HepG2 (cell line): ENCODE measurements at regions not wholly inside any gene's neighbourhood (a gene's known extent, or its start where the extent isn't known, plus 50 kb on each side); places are given as distances from the start of the nearest gene placed in this dataset.

ENCODE experiments used
- ATAC-seq: fragments of 200-7000 bp; cut with Tn5 transposase; 3 replicates; pipeline ENCODE4 v1.9.1; 2020; ENCODE audit warnings: mild to moderate bottlenecking, moderate library complexity
- BruUV-seq: library from RNA; stranded (reverse); fragments of 400-500 nt; replicated peaks from 2 replicates; lab custom pipeline; 2021; lab: Mats Ljungman, UMichigan
- CTCF ChIA-PET: fragments of 300-600 bp; formaldehyde crosslinking; extraction: SDS; loops from one replicate; lab custom pipeline; 2021; ENCODE audit warnings: low total read pairs, inconsistent platforms, low intra/inter-chr PET ratio; lab: Yijun Ruan, JAX
- POLR2A ChIA-PET: fragments of 350-600 bp; sonication (Branson Sonifier 250); formaldehyde crosslinking; loops from one replicate; lab custom pipeline; 2020; ENCODE audit warnings: antibody characterized with exemption, inconsistent platforms; lab: Yijun Ruan, JAX
- DNase-seq: peaks from one replicate; pipeline ENCODE4 v3.0.0-alpha.2; 2015; ENCODE audit warnings: low spot score
- FAIRE-seq: peaks from 3 replicates; lab custom pipeline; 2011; peaks lifted over from hg19 to GRCh38; lab: Jason Lieb, UNC
- H2AFZ ChIP-seq: one replicate; pipeline ENCODE4 v1.6.1; 2011; ENCODE audit warnings: low read length, inconsistent platforms
- H3K27ac ChIP-seq: fragments of 300-600 bp; 3 replicates; pipeline ENCODE4 v1.8.0; 2011; ENCODE audit warnings: mixed run types, mild to moderate bottlenecking, mixed read lengths, low read length, inconsistent platforms; ENCODE audit not compliant: insufficient read depth; ENCODE audit errors: extremely low read length
- H3K27me3 ChIP-seq, 2 experiments: fragments of 200-600 bp in 1 of 2; 2 replicates in 1 of 2; 3 replicates in 1 of 2; pipeline versions ENCODE4 v1.6.0 to v1.8.0; 2011; ENCODE audit warnings: low read length in 2 of 2, mild to moderate bottlenecking in 2 of 2, moderate library complexity in 2 of 2, inconsistent platforms in 1 of 2; ENCODE audit not compliant: insufficient read depth in 2 of 2, control insufficient read depth in 1 of 2
- H3K36me3 ChIP-seq, 2 experiments: fragments of 200-600 bp in 1 of 2; replicated peaks in 1 of 2; 2 replicates in 1 of 2; 3 replicates in 1 of 2; pipeline versions ENCODE4 v1.5.1 to v1.8.0; 2011; ENCODE audit warnings: low read length in 2 of 2, inconsistent platforms in 1 of 2; ENCODE audit not compliant: insufficient read depth in 2 of 2, control insufficient read depth in 1 of 2
- H3K4me1 ChIP-seq: 2 replicates; pipeline ENCODE4 v1.5.1; 2012; ENCODE audit warnings: low read length, inconsistent platforms; ENCODE audit not compliant: insufficient read depth
- H3K4me2 ChIP-seq: 2 replicates; pipeline ENCODE4 v1.6.0; 2011; ENCODE audit warnings: low read depth, low read length, inconsistent platforms
- H3K4me3 ChIP-seq, 3 experiments: fragments of 200-600 bp in 1 of 3; sonication (generic), shearing (Covaris generic) in 1 of 3; replicated peaks in 1 of 3; 2 replicates each; pipeline ENCODE4 v1.5.1; 2011 to 2016; ENCODE audit warnings: low read length in 3 of 3, inconsistent platforms in 2 of 3, low read depth in 2 of 3, mild to moderate bottlenecking in 2 of 3, control low read depth in 1 of 3, mixed read lengths in 1 of 3; ENCODE audit not compliant: insufficient read depth in 1 of 3
- H3K79me2 ChIP-seq: one replicate; pipeline ENCODE4 v1.6.1; 2011; ENCODE audit warnings: low read length, inconsistent platforms; ENCODE audit not compliant: insufficient read depth
- H3K9ac ChIP-seq: 2 replicates; pipeline ENCODE4 v1.6.0; 2011; ENCODE audit warnings: mild to moderate bottlenecking, low read depth, low read length, inconsistent platforms; ENCODE audit not compliant: insufficient read depth
- H3K9me3 ChIP-seq: 2 replicates; pipeline ENCODE4 v1.5.1; 2012; ENCODE audit warnings: mild to moderate bottlenecking, low read length
- H4K20me1 ChIP-seq: 2 replicates; pipeline ENCODE4 v1.6.0; 2011; ENCODE audit warnings: inconsistent platforms, mild to moderate bottlenecking, low read length, moderate library complexity; ENCODE audit not compliant: insufficient read depth
- AGO1 ChIP-seq: fragments of 200-400 bp; formaldehyde crosslinking; IDR thresholded peaks from 2 replicates; pipeline ENCODE4 v1.6.1; 2017; ENCODE audit warnings: mild to moderate bottlenecking, low read depth, low read length, moderate library complexity; ENCODE audit not compliant: poor library complexity, severe bottlenecking
- ELF4 ChIP-seq: sonication (generic); formaldehyde crosslinking; IDR thresholded peaks from 2 replicates; pipeline ENCODE4 v1.5.0; 2020; ENCODE audit warnings: missing genetic modification reagents, mild to moderate bottlenecking, moderate library complexity, borderline replicate concordance
- HDAC2 ChIP-seq: sonication (generic); formaldehyde crosslinking; IDR thresholded peaks from 2 replicates; pipeline ENCODE4 v1.4.0; 2020; ENCODE audit warnings: missing genetic modification reagents
- NFE2L2 ChIP-seq: fragments of 150-350 bp; IDR thresholded peaks from 2 replicates; pipeline ENCODE4 v1.6.1; 2014; ENCODE audit warnings: low read length
- NFIB ChIP-seq: sonication (generic); formaldehyde crosslinking; IDR thresholded peaks from 2 replicates; pipeline ENCODE4 v1.9.0; 2021; ENCODE audit warnings: missing genetic modification reagents, mild to moderate bottlenecking, borderline replicate concordance
- PITX1 ChIP-seq: sonication (generic); formaldehyde crosslinking; IDR thresholded peaks from 2 replicates; pipeline ENCODE4 v1.5.1; 2020; ENCODE audit warnings: mild to moderate bottlenecking, missing genetic modification reagents
- RNF2 ChIP-seq: fragments of 450-650 bp; conservative IDR thresholded peaks from 2 replicates; pipeline ENCODE4 v1.6.1; 2016; ENCODE audit warnings: low read depth
- ZBTB1 ChIP-seq: sonication (generic); formaldehyde crosslinking; IDR thresholded peaks from 2 replicates; pipeline ENCODE4 v1.4.0; 2020; ENCODE audit warnings: missing genetic modification reagents, borderline replicate concordance
- ZBTB42 ChIP-seq: sonication (generic); formaldehyde crosslinking; IDR thresholded peaks from 2 replicates; pipeline ENCODE4 v1.5.0; 2020; ENCODE audit warnings: mild to moderate bottlenecking, missing genetic modification reagents
- ZFP62 ChIP-seq: sonication (generic); formaldehyde crosslinking; IDR thresholded peaks from 2 replicates; pipeline ENCODE4 v1.4.0; 2020; ENCODE audit warnings: missing genetic modification reagents
- ZNF12 ChIP-seq: sonication (generic); formaldehyde crosslinking; IDR thresholded peaks from 2 replicates; pipeline ENCODE4 v1.5.0; 2020; ENCODE audit warnings: missing genetic modification reagents
- ZNF317 ChIP-seq: sonication (generic); formaldehyde crosslinking; IDR thresholded peaks from 2 replicates; pipeline ENCODE4 v1.5.0; 2020; ENCODE audit warnings: mild to moderate bottlenecking, missing genetic modification reagents
- ZNF329 ChIP-seq: sonication (generic); formaldehyde crosslinking; IDR thresholded peaks from 2 replicates; pipeline ENCODE4 v1.9.0; 2021; ENCODE audit warnings: low read depth, mild to moderate bottlenecking, missing genetic modification reagents
- WGBS: methylation state at CpG from one replicate; pipeline ENCODE4 v1.1.6; 2017; ENCODE audit warnings: low lambda C conversion rate; 5-methylcytosine and 5-hydroxymethylcytosine counted together
- in situ Hi-C: cut with HindIII; loops from 2 replicates; pipeline ENCODE4 v1.10.0; 2017; ENCODE audit warnings: low pct_unique_long_range_greater_than_20kb; ENCODE audit not compliant: extremely low pct_ligation_motif_present
- intact Hi-C: fragments of 100-400 bp; cut with micrococcal nuclease; formaldehyde crosslinking; loops from one replicate; pipeline ENCODE4 v1.10.0; 2022; ENCODE audit not compliant: unreplicated experiment
- TF ChIP-seq, protein P1 (sequence below): sonication (generic); formaldehyde crosslinking; IDR thresholded peaks from 2 replicates; pipeline ENCODE4 v1.8.0; 2022; ENCODE audit warnings: mild to moderate bottlenecking, missing genetic modification reagents, borderline replicate concordance
- TF ChIP-seq, protein P2 (sequence below), 2 experiments: IDR thresholded peaks; 2 replicates each; pipeline ENCODE4 v1.6.1; 2011 to 2012; ENCODE audit warnings: low read length in 2 of 2, borderline replicate concordance in 1 of 2, low read depth in 1 of 2, mild to moderate bottlenecking in 1 of 2, moderate library complexity in 1 of 2
- TF ChIP-seq, protein P3 (sequence below): sonication (generic); formaldehyde crosslinking; IDR thresholded peaks from 2 replicates; pipeline ENCODE4 v1.4.0; 2020; ENCODE audit warnings: low read depth, missing genetic modification reagents

DNA sequence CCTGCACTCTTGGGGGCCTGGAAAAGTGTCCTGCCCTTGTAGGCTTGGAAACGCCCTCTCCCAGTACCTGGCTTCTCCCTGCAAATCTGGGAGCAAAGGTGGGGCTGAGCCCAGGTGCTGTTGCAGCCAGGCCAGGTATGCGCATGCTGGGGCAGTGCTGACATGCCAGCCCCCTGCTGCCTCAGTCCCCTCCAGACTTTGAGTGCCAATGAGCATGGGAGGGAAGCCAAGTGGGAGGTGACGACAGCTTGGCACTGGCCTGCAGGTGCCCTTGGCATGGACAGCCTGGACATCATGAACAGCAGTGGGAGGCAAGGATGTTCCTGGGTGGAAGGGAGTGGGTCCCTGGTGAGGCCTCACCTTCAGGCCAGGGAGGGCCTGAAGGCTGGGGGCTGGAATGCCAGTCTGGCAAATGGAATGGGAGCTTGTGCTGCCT is 1494.4 kb upstream of the NUDT12 start:
- in situ Hi-C loops (no loop called here), intact Hi-C loops (no loop called here)
- Histone ChIP-seq H3K4me2 (no peak overlapping the region), H3K27me3 (no peaks in the 10 kb centered on the region), H3K9me3 (peaks cover 15% of the 10 kb centered on the region), H3K4me3 (no peak overlapping the region), H3K9ac (no peak overlapping the region), H3K4me1 (no peaks in the 10 kb centered on the region), H2AFZ (no peak overlapping the region), H3K27ac (no peak overlapping the region), H3K79me2 (no peaks in the 10 kb centered on the region), H3K36me3 (no peaks in the 10 kb centered on the region), H4K20me1 (no peaks in the 10 kb centered on the region)
- TF ChIP-seq ZNF12 (CRISPR knock-in tag) (no peak), NFE2L2 (no peak), ELF4 (CRISPR knock-in tag) (no peak), HDAC2 (CRISPR knock-in tag) (no peak), ZNF329 (CRISPR knock-in tag) (no peak), ZBTB1 (CRISPR knock-in tag) (no peak), ZBTB42 (CRISPR knock-in tag) (no peak), NFIB (no peak), PITX1 (no peak), ZNF317 (CRISPR knock-in tag) (no peak), ZFP62 (no peak), RNF2 (no peak), AGO1 (no peak)
- TF ChIP-seq, protein P1, sequence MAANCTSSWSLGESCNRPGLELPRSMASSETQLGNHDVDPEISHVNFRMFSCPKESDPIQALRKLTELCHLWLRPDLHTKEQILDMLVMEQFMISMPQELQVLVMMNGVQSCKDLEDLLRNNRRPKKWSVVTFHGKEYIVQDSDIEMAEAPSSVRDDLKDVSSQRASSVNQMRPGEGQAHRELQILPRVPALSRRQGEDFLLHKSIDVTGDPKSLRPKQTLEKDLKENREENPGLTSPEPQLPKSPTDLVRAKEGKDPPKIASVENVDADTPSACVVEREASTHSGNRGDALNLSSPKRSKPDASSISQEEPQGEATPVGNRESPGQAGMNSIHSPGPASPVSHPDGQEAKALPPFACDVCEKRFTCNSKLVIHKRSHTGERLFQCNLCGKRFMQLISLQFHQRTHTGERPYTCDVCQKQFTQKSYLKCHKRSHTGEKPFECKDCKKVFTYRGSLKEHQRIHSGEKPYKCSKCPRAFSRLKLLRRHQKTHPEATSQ (CRISPR knock-in tag) = no peak
- TF ChIP-seq, protein P2, sequence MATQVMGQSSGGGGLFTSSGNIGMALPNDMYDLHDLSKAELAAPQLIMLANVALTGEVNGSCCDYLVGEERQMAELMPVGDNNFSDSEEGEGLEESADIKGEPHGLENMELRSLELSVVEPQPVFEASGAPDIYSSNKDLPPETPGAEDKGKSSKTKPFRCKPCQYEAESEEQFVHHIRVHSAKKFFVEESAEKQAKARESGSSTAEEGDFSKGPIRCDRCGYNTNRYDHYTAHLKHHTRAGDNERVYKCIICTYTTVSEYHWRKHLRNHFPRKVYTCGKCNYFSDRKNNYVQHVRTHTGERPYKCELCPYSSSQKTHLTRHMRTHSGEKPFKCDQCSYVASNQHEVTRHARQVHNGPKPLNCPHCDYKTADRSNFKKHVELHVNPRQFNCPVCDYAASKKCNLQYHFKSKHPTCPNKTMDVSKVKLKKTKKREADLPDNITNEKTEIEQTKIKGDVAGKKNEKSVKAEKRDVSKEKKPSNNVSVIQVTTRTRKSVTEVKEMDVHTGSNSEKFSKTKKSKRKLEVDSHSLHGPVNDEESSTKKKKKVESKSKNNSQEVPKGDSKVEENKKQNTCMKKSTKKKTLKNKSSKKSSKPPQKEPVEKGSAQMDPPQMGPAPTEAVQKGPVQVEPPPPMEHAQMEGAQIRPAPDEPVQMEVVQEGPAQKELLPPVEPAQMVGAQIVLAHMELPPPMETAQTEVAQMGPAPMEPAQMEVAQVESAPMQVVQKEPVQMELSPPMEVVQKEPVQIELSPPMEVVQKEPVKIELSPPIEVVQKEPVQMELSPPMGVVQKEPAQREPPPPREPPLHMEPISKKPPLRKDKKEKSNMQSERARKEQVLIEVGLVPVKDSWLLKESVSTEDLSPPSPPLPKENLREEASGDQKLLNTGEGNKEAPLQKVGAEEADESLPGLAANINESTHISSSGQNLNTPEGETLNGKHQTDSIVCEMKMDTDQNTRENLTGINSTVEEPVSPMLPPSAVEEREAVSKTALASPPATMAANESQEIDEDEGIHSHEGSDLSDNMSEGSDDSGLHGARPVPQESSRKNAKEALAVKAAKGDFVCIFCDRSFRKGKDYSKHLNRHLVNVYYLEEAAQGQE (IDR thresholded peaks at IDR 0.05; ENCODE audit: borderline replicate concordance in 1 of 2, low read depth in 1 of 2, low read length in 2 of 2) = no peak
- TF ChIP-seq, protein P3, sequence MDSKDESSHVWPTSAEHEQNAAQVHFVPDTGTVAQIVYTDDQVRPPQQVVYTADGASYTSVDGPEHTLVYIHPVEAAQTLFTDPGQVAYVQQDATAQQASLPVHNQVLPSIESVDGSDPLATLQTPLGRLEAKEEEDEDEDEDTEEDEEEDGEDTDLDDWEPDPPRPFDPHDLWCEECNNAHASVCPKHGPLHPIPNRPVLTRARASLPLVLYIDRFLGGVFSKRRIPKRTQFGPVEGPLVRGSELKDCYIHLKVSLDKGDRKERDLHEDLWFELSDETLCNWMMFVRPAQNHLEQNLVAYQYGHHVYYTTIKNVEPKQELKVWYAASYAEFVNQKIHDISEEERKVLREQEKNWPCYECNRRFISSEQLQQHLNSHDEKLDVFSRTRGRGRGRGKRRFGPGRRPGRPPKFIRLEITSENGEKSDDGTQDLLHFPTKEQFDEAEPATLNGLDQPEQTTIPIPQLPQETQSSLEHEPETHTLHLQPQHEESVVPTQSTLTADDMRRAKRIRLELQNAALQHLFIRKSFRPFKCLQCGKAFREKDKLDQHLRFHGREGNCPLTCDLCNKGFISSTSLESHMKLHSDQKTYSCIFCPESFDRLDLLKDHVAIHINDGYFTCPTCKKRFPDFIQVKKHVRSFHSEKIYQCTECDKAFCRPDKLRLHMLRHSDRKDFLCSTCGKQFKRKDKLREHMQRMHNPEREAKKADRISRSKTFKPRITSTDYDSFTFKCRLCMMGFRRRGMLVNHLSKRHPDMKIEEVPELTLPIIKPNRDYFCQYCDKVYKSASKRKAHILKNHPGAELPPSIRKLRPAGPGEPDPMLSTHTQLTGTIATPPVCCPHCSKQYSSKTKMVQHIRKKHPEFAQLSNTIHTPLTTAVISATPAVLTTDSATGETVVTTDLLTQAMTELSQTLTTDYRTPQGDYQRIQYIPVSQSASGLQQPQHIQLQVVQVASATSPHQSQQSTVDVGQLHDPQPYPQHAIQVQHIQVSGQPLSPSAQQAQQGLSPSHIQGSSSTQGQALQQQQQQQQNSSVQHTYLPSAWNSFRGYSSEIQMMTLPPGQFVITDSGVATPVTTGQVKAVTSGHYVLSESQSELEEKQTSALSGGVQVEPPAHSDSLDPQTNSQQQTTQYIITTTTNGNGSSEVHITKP = no peak
- ATAC-seq (no peak), FAIRE-seq (no peak), DNase-seq (no peak)
- BruUV-seq = no TSS peak
- CTCF ChIA-PET = no interaction called here
- POLR2A ChIA-PET = no interaction called here
- whole genome bisulfite sequencing = 40% methylated on average over 1 of the region's 3 CpGs
